ENCODE measurements at regions not wholly inside any gene's neighbourhood (a gene's known extent, or its start where the extent isn't known, plus 50 kb on each side); places are given as distances from the start of the nearest gene placed in this dataset.

DNA sequence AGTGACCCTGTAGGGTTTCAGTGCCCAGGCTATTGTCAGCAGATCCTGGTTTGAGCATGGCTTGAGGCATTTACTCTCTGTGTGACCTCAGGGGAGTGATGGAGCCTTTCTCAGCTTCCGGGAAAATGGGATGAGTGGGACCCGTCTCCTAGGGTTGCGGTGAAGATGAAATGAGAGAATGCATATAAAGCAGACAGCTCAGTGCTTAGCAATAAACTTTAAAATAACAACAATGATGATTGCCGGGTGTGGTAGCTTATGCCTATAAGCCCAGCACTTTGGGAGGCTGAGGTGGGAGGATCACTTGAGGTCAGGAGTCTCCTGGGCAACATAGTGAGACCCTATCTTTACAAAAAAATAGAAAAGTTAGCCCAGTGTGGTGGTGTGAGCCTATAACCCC, 106.0 kb upstream of the MTHFD1L start:
- H3K4me3 ChIP-seq (ENCODE audit: control insufficient read depth, low read depth, low read length), result no peak overlapping the region
- DNase-seq (ENCODE audit: low read depth), result no peak
- TF ChIP-seq, protein P1, sequence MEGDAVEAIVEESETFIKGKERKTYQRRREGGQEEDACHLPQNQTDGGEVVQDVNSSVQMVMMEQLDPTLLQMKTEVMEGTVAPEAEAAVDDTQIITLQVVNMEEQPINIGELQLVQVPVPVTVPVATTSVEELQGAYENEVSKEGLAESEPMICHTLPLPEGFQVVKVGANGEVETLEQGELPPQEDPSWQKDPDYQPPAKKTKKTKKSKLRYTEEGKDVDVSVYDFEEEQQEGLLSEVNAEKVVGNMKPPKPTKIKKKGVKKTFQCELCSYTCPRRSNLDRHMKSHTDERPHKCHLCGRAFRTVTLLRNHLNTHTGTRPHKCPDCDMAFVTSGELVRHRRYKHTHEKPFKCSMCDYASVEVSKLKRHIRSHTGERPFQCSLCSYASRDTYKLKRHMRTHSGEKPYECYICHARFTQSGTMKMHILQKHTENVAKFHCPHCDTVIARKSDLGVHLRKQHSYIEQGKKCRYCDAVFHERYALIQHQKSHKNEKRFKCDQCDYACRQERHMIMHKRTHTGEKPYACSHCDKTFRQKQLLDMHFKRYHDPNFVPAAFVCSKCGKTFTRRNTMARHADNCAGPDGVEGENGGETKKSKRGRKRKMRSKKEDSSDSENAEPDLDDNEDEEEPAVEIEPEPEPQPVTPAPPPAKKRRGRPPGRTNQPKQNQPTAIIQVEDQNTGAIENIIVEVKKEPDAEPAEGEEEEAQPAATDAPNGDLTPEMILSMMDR (conservative IDR thresholded peaks at IDR 0.05; ENCODE audit: control insufficient read depth, insufficient read depth, low read depth, low read length), result no peak

DNA sequence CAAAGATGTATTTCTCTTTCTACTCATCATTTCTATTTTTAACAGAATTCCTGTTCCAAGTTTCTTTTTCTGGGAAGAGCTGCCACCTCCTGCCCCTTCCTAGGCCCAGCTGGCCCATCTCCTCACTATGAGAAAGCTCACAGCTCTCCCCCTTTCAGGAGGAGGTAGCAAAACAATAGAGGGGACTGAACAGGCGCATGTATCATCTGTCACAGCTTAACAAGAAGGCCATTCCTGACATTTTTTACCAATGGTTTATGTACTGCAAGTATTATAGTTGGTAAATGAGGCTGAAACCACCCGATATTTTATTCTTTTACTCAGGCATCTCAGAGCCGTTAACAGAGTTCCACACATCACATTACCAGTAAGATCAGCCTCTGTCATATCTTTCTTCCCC, 103.7 kb upstream of the MTHFD1L start:
- no peak for DNase-seq (ENCODE audit: low read depth)
- TF ChIP-seq, protein P1 (conservative IDR thresholded peaks at IDR 0.05; ENCODE audit: control insufficient read depth, insufficient read depth, low read depth, low read length), result no peak
- no peak overlapping the region for H3K4me3 ChIP-seq (ENCODE audit: control insufficient read depth, low read depth, low read length)

DNA sequence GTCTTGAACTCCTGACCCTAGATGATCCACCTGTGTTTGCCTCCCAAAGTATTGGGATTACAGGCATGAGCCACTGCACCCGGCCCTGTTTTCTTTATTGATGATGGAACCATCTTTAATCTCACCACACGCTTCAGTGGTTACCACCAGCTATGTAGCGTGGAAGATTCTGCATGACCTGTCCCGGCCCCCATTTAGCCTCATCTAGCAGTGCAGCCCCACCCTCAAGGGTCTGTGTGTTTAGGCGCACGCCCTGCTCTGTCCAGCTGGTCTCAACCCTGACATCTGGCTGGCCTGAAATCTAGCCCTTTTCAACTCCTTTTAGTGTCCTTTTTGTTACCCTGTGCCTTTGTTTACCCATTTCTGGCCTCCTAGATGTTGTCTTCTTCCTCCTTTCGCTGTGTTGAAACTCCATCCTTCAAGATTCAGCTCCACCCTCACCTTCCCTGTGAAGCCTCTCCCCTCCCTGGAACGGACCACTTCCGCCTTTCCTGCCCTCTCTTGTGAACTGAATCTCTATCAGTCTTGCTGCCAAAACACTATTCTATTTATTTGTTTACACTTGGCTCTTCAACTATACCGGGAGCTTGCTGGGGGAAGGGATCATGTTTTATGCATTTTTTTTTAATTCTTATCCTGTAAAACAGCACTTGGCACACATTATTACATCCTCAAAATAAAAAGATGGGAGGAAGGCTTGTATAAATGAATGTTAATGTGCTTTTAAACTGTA, 101.0 kb upstream of the MTHFD1L start:
- H3K4me3 ChIP-seq (ENCODE audit: control insufficient read depth, low read depth, low read length), result no peak overlapping the region
- no peak for DNase-seq (ENCODE audit: low read depth)
- TF ChIP-seq, protein P1 (conservative IDR thresholded peaks at IDR 0.05; ENCODE audit: control insufficient read depth, insufficient read depth, low read depth, low read length), result no peak

DNA sequence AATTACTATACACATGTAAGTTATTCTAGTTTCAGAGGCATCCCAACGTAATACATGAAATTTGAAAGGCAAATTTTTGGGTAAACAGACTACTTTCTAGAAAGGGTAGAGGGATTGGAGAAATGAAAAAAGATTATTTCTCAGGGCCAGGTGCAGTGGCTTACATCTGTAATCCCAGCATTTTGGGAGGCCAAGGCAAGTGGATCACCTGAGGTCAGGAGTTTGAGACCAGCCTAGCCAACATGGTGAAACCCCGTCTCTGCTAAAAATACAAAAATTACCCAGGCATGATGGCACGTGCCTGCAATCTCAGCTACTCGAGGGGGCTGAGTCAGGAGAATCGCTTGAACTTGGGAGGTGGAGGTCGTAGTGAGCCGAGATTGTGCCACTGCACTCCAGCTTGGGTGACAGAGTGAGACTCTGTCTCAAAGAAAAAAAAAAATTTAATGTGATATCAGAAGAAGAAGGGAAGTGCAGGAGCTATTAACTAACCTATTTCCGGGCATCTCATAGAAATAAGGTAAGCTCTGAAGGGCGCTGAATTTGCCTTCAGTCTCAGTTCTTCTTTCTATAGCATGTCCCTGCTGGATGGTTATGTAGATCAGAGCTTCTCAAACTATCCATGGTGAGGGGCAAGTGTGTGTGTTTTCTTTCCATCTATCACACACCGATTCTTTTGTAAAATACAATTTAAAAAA, 100.3 kb upstream of the MTHFD1L start:
- TF ChIP-seq, protein P1 (conservative IDR thresholded peaks at IDR 0.05; ENCODE audit: control insufficient read depth, insufficient read depth, low read depth, low read length), result no peak
- no peak for DNase-seq (ENCODE audit: low read depth)
- H3K4me3 ChIP-seq (ENCODE audit: control insufficient read depth, low read depth, low read length), result no peak overlapping the region

DNA sequence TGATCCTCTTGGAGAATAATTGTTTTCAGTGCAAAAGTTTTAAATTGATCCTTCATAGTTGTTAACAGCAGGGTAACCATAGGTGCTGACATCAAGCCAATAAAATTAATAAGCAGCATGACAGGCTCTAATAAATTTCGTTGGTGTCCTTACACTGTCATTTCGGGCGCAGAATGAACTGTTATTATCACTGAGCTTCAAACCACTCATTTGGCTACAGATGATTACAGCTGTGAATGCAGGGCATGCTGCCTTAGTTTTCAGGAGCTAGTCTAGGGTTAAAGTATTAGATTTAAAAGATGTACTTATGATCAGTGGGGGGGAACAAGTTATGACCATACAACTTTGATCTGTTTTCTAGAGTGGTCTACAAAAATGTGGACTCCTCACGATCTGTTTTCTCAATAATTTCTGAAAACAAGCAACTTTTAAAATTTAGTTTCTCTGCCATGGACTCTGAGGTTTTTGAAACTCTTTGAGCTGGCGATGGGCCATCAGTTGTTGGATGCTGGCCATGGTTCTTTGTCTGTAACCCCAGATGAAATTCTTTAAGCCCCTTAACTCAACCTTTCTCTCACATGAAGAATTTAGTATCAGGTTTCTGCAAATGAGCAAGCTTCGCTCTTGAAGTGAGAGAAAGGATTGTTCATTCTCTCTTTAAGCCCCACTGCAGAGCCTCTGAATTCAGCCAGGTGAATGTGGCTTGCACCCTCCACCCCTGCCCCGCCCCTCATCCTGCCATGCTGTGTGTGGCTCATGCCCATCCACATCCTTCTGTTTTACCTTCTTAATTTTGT, 99.1 kb upstream of the MTHFD1L start:
- H3K4me3 ChIP-seq (ENCODE audit: control insufficient read depth, low read depth, low read length), result no peak overlapping the region
- DNase-seq (ENCODE audit: low read depth), result no peak
- TF ChIP-seq, protein P1 (conservative IDR thresholded peaks at IDR 0.05; ENCODE audit: control insufficient read depth, insufficient read depth, low read depth, low read length), result no peak

DNA sequence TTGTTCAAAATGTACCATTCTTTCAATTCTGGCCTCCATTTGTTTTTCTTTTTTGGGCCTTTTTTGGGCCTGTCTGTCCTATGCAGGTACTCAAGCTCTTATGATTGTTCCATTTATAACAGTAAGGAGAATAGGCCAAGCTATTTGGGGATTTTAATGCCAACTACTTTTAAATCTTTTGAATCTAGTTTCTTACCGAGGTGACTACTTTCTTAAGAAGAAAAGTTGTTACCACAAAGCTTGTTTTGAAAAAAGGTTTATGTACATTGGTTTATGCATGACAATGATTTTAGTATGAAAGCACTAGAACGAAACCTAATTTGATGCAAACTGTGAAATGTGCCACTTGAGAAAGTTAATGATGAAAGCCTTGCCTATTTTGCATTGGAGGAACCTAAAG, 98.3 kb upstream of the MTHFD1L start:
- H3K4me3 ChIP-seq (ENCODE audit: control insufficient read depth, low read depth, low read length), result no peak overlapping the region
- TF ChIP-seq, protein P1 (conservative IDR thresholded peaks at IDR 0.05; ENCODE audit: control insufficient read depth, insufficient read depth, low read depth, low read length), result no peak
- DNase-seq (ENCODE audit: low read depth), result no peak

All from fibroblast of mammary gland (primary cell).